CD4-positive, alpha-beta T cell treated with Interleukin-6 at 100 ng/mL for 8 hours (primary cell): ENCODE measurements at regions not wholly inside any gene's neighbourhood (a gene's known extent, or its start where the extent isn't known, plus 50 kb on each side); places are given as distances from the start of the nearest gene placed in this dataset.
"Not testable (repeated sequence)": the region's sequence is repeated elsewhere in the genome, so short reads cannot be mapped to it uniquely, and the experiment has no call there.

Source experiments
- DNase-seq: peaks from one replicate; pipeline ENCODE4 v3.0.0-alpha.2; 2020; ENCODE audit warnings: mixed read lengths, low spot score

DNA sequence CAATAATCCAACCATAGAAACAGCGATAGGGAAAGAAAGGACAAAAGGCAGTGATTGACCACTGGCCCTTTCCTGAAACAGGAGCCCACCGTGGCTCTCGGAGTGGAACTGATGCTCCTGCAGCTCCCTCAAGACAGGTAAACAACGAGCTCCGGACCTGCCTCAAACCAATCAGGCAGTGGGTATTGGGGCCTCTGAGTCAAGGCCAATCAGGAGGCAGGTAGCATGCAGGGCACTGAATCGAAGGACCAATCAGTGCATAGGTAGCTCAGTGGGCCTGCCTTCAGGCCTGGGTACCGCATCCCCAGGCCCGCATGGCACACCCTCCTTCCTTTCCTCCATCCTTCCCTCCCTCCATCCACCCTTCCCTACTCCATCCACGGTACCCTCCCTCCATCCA, 425.1 kb upstream of the MGMT start:
- DNase-seq, result no peak

DNA sequence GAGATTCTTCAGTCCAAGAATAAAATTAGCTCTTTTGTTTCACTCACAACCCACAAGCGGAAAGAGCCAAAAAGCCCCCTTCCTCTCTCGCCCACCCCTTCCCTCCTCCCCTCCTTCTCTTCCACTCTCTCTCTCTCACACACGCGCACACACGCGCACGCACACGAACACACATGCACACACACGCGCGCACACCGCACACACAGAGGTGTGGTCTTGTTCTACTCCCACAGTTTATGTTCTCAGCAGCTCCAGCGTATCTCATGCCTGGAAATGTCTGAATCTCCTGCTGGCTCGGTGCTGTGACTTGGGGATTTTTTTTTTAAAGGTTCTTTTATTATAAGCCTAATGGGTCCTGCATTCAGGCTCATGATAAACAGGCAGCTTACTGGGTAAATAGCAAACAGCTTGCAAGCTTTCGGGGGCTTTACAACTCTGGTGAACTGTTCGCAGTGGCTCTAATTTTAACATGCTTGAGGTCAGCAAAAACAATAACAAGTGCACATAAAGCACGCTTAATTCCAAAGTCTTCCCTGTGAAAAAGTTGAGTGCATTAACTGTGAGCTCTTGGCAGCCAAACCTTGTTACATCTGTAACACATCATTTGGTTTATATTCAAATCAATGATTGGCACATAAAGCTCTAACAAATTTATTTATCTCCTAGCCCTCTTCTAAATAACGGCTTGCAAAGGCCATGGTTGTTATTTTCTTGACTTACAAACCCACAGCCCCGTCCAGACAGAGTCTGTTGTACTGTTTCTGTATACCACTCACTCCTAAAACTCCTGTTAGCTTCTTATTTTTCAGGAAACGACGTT, 424.1 kb upstream of the MGMT start:
- no peak for DNase-seq

DNA sequence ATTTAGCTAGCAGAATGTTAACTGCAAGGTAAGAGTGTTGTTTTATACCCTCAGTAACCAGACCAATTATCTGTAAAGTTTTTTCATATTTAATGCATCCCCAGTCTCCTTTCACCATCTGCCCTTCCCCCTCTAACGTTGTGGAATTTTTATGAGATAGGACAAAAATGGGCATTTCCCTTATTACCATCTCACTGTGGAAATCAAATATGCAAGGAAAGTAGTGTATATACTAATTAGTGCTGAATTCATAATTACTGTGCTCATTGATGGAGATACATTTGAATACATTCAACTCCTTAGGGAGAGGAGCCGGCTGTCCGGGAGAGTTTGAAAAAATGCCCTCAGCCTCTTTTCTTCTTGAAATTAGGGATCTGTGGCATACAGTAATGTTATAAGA, 423.4 kb upstream of the MGMT start:
- DNase-seq, result no peak

DNA sequence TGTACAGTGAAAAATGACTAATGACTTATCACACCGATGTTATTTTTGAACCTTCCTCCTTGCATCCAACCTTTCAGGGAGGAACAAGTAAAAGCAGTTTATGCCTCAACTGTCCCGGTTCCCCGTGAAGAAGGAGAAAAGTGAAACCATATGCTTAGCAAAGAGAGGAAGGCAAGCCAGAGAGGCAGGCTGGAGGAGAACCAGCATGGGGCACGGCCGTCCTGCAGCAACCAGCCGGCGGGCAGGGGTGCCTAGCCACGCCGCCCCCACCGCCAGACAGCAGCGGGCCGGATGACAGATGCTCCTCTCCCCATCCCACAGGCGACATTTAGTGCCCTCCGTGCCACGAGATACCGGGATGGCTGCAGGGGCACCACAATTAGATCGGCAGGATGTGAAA, 421.4 kb upstream of the MGMT start:
- DNase-seq, result no peak

DNA sequence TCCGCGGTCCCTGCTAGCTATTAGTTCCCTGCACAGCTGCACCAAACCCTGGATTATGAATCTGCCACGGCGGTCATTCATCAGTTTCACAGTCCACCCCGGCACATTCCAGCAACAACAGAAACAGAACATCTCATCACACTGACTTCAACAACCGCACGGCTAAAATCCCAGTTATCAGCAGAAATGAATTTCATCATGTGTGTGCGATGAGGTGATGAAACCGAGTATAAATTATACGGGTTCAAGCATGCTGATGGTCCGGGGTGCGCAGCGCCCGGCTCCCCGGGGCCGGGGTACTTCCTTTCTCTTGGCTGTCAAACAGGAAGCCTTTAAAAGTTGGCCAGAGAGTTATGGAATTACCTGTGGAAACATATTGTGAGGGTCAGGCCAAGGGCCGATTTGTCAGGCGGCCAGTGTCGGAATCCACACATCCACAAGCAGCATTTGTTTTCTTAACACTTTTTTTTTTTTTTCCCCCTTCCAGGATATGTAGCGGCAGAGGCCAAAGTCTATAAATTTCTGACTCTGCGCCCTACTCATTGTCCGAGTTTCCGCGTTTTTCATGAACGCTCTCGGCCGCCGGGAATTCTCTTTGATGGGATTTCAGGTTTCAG, 420.9 kb upstream of the MGMT start:
- DNase-seq, result no peak

DNA sequence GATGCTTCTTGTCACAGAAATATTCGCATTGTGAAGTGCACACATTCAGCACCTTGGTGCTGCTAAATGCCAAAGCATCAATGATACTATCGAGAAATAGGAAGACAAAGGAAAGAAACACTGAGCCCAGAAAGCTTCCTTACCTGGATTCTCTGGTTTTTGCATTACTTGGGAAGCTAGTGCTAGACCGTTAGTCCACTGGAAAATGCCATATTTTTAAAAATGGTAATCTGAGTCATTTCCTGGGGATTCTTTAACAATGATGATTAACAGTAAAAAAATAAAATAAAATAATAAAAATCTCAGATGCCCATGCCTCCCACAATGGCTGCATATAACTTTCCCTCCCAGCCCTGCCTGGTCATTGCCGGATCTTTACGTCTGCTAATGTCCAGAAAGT, 420.1 kb upstream of the MGMT start:
- no peak for DNase-seq

DNA sequence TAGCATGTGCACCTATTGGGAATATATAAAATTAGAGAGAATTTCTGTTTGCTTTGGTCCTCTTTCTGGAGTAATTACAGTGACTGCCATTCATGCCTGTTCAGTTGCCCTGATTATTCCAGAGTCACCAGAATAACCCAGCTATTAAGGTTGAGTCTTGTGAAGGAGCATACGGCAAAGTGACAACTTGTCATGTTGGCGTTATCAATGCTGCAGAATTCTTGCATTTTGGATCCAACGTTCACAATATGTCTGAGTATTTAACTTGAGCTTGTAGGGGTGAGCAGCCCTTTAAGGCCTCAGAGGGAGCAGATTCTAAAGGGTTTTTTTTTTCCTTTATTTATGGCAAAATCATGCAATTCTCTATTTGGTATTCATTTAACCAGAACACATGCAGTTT, 419.4 kb upstream of the MGMT start:
- DNase-seq, result no peak

DNA sequence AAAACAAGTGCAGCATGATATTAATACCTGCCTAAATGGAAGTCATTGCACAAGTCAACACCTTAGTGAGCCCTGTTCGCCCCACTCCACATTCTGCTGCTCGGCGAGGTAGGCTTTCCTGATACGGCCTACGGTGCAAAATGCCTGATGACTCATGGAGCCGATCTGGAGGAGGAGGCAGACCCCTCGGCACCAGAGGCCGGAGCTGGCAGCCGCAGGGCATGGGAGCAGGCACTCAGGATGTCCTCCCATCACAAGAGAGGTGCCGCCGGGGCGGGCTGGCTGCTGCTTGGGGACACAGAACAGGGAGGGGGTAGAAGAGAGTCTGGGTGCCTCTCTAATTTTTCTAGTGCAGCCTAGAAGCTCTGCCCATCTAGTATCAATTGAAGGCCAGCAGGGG, 418.5 kb upstream of the MGMT start:
- no peak for DNase-seq

DNA sequence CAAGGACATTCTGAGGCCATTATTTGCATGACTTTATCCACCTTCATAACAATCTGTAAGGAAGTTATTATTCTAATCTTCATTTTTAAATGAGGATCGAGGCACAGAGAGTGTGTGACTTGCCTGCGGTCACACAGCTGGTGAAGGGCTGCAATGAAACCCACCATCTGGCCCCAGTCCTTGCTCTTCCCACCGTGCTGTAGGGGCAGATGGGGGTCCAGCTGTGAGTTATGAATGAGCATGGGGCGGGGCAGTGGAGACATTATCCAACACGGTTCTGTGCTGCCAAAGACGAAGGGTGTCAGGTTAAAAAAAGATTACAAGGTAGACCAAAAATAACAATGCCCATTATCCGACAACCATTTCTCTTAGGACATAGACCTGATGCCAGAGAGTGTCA, 417.5 kb upstream of the MGMT start:
- no peak for DNase-seq

DNA sequence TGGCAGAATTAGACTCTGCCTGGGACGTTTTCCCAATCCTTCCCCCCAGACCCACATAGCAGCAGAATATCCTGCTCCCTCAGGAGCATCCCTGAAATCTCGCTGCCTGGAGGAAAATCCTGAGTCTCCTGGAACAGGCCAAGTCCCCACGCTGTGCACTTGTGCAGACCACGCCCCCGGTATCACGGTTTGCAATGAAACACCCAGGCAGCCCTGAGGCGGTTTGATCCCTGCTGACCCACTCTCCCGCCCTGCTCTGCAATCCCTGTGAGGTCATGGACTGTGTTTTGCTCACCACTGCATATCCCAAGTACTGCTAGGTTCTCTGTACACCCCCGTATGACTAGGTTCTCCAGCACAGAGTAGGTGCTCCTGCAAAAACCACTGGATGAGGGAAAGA, 411.8 kb upstream of the MGMT start:
- no peak for DNase-seq

DNA sequence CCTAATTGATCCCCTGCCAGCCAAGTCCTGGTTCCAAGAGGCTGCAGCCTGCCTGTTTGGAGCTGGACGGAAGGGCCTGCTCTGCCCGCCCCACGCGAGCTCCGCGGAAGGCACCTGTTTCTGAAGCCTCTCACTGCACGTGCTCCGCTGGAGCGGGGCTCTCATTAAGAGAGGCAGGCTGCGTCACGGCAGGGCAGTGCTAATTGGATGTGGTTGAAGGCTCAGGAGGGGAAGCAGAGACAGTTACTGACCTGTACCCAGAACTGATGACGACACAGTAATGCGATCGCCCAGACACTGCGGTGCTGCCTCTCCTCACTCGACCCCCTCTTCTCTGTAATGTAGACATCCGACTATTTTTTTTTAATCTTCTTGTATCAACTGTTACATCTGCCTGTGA, 411.1 kb upstream of the MGMT start:
- no peak for DNase-seq

DNA sequence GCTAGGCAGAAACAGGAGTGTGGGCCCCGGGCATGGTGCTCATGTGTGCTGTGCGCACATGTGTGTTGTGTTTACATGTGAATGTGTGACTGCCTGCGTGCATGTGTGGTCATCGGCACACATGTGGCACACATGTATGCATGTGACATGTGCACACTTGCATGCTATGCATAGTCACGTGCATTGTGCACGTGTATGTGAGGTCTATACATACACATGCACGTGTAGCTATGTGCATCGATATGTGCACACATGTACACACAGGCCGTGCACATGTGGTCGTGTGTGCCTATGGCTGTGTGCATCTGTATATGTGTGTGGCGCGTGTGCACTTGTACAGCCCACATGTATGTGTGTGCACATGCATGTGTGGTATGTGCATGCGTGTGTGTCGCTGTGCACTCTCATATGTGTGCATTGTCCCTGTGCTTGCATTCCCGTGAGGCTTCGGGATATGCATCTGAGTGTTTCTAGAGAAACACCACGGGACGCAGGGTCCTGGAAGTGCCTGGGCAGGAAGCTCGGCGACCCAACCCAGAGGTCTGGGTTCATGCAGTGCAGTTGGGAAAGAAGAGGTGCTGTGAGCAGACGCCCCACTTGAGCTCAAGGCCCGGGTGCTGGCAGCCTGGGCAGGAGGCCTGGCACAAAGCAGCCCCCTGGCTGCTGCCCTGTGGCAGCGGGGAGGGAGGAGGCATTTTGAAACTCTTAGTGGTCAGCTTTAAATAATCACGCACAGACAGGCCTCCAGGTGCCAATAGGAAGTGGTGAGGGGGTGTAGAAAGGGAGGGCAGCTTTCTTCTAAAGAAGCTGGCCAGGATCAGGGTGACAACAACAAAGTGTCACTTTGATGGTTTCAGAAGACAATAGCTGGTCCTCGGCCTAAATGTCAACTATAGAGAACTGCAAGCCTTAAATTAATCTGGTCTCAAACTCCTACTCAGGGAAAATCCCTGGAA, 410.0 kb upstream of the MGMT start:
- no peak for DNase-seq

DNA sequence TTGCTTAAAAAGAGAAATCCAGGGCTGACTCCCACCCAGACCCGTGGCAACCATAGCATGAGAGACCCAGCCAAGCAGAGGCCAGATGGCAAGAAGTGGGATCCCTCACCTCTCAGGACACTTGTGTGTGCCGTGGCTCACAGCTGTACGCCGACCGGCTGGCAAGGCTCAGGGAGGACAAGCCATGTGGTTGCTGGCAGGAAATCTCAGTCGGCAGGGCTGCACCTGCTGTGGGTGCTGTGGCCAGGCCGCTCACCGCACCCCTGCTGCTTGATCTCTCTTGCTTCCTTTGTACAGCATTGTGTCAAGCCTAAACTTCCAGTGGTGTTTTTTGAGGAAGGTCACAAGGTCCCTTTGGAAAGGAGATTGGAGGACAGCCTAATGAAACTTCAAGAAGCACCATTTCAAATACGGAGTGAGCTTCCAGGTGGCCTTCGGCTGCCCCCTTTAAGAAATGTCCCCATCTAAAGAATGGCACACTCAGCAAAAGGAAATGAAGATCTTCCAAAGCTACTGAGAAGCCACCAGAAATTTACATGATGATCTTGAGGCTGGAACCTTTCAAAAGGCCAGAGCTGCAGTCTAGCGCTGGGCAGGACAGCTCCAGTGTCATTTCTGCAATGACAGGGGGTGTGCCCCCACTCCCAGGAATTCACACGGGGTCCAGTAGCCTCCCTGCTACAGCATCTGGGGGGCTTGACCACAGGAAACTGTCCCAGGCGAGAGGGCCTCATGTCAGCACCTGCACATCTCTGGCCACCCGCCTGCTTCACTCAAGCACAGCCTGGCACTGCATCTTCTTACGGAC, 409.0 kb upstream of the MGMT start:
- DNase-seq, result peak; percentile 53

DNA sequence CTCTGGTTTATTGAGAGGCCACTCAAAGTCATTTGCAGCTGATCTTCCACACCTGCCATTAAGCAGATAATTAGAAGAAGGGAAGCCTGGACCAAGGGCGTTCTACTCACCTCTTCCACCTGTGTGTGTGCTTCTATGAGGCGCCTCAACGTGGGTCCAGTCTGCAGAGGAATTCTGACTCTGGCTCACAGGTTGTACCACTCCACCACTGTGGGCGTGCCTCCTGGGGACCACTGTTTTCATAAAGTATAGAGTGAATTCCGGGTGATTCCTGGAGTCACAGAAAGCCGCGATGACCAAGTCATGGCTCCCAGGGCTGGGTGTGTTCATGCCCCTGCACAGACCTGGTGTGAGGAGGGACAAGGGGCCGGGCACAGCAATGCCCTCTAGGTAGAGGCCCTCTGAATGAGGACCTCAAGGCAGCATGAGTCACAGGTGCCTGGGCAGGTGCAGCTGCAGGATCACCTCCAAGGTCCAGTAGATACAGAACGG, 408.3 kb upstream of the MGMT start:
- no peak for DNase-seq

DNA sequence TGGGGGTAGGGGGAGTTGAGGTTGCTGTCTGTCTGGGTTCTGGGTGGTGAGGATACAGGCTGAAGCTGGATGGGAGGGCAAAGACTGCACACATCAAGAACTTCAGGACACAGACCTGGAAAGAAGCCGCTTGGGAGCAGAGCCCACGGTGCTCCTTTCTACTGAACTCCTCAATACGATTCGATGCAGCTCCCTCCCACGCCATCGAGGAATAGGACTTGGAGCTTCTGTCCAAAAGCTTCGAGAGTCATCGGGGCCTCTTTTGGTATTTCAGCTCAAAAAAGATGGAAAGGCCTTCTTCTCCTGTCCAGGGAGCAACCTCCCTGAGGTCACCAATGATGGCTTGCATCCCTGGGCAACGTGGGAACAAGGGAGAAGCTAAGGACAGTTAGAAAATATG, 407.1 kb upstream of the MGMT start:
- no peak for DNase-seq

DNA sequence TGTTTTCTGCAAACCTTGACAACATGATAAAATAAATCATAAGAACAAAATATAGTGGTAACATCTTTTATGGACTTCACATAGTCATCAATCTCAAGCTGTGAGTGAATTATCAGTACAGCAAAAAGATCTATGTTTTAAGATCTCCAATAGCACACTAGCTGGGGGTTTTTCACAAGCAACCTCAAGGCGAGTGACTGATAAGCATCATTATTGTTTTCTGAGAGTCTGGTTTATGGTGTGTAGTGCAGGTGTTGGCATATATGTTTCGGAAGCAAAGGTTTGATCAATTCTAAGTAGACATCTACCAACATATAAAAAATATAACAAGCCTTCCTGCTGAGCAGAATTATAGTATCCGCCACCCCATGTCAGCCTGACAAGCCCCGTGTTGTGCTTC, 403.8 kb upstream of the MGMT start:
- no peak for DNase-seq

DNA sequence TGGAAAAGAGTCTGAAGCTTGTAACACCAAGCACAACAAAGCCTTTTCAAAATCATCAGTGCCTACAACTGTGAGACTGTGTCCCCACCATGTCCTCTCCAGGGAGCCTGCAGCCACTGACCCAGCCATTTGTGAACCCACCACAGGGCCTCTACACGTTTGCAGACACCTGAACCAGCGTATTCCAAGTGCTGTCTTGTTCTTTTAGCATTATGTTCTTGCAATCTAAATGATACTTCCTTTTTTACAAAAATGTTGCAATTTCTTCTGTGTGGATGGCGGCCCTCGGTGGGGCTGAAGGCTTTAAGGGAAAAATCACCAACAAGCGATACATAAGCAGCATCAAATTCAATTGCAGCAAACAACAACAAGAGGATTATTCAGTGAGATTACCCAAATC, 403.2 kb upstream of the MGMT start:
- DNase-seq, result no peak

DNA sequence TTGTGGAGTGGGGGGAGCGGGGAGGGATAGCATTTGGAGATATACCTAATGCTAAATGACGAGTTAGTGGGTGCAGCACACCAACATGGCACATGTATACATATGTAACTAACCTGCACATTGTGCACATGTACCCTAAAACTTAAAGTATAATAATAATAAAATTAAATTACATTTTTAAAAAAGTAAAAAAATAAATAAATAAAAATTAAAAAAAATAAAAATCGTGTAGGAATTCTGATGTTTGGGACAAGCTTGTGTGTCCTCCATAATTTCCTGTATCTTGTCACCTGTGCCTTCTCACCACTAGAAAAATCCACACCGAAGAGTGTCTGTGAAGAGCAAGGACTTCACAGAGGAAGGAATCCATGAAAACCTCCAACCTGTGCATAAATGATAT, 400.5 kb upstream of the MGMT start:
- DNase-seq, result not testable (repeated sequence)

DNA sequence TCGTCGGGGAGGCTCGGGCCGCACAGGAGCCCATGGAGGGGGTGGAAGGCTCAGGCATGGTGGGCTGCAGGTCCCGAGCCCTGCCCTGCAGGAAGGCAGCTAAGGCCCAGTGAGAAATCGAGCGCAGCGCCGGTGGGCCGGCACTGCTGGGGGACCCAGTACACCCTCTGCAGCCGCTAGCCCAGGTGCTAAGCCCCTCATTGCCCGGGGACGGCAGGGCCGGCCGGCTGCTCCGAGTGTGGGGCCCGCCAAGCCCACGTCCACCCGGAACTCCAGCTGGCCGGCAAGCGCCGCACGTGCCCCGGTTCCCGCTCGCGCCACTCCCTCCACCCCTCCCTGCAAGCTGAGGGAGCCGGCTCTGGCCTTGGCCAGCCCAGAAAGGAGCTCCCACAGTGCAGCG, 395.6 kb upstream of the MGMT start:
- DNase-seq, result not testable (repeated sequence)

DNA sequence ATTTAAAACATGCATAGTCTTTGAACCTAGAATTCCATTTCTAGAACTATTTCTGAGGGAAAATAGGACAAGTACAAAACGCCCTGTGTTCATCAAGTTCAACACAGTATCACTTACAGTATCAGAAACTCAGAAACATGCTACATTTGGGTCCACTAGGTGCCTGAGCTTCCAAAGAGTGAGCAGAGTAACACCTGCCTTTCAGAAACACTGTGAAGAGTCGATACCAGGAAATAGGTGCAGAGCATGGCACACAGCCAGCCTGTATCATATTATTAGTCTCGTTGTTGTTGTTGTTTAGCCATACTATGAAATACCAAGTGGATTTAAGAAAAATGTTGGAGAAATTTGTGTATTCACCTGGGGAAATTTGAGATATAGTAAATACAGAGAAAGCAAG, 392.1 kb upstream of the MGMT start:
- DNase-seq, result no peak

DNA sequence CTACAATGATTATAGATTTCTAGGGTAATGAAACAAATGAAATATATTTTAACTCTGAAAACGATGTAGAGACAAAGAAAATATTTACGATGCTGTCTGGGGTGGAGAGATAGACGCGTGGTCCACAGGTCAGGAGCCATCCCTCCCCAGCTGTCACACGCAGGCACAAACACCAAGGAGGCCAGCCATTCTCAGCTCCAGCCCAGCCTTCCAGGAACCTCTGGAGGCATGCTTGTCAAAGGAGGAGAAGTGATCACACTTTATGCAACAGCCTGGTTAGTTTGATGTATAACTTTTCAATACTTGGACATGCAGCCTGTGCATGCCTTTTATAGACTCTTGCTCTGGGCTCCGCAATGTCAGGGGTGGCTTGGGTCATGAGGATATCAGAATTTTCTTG, 391.5 kb upstream of the MGMT start:
- DNase-seq, result no peak

DNA sequence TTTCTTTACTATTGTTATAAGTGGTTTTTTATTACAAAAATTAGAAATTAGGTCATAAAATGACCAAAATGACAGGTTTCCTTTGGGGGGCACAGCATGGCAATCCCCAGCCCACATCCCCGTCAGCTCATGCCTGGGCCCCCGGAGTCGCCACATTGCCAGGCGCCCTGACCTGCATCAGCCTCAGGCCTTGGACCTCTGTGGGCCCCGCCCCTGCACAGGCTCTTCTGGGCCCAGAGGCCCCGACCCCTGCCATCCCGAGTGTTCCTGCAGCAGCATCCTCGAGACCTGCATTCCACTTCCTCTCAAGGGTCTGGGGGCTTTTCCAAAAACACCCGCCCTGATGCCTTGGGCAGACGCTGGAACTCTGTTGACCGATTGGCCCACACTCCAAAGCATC, 391.1 kb upstream of the MGMT start:
- DNase-seq, result no peak
